GM18907 (cell line): ENCODE measurements at regions not wholly inside any gene's neighbourhood (a gene's known extent, or its start where the extent isn't known, plus 50 kb on each side); places are given as distances from the start of the nearest gene placed in this dataset.

Experiments
- ATAC-seq: cut with Tn5 transposase; IDR thresholded peaks from one replicate; pipeline ENCODE4 v1.9.1; 2021; ENCODE audit warnings: mild to moderate bottlenecking, moderate library complexity; ENCODE audit not compliant: unreplicated experiment

DNA sequence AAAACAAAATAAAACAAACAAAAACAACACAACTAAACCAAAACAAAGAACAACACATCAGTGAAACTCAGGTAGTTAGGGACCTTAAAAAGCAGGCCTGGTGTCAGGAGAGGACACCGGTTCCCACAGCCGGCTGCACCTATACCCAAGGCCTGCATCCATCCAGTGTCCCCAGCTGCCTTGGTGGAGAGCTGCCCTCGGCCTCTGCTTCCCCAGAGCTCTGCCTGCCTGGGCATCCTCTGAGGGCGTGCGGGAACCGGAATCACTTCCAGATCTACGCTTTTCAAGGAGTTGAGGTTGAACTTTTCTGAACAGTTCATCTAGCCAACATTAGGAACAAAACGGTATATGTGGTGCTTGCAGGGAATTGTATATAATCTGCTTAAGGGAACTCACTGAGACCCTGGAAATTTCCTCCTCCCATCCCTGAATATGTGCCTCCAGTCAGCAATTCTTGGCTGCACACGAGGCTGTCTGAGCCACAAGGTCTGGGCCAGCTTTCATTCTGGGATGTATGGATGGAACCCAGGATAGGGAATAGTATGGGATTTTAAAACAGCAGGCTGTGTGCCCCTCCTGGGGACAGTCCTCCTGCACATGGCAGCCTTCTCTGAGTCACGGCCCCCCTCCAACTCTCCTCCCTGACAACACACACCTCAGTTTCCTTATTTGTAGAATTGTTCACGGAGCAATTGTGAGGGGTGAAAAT is 319.0 kb upstream of the RTL1 start:
- ATAC-seq, result no peak

GRCh38 chr14:101223127-101223526 is 319.6 kb upstream of the RTL1 start:
- no peak for ATAC-seq

GRCh38 chr14:101223561-101224162 is 320.1 kb upstream of the RTL1 start:
- ATAC-seq, result no peak

DNA sequence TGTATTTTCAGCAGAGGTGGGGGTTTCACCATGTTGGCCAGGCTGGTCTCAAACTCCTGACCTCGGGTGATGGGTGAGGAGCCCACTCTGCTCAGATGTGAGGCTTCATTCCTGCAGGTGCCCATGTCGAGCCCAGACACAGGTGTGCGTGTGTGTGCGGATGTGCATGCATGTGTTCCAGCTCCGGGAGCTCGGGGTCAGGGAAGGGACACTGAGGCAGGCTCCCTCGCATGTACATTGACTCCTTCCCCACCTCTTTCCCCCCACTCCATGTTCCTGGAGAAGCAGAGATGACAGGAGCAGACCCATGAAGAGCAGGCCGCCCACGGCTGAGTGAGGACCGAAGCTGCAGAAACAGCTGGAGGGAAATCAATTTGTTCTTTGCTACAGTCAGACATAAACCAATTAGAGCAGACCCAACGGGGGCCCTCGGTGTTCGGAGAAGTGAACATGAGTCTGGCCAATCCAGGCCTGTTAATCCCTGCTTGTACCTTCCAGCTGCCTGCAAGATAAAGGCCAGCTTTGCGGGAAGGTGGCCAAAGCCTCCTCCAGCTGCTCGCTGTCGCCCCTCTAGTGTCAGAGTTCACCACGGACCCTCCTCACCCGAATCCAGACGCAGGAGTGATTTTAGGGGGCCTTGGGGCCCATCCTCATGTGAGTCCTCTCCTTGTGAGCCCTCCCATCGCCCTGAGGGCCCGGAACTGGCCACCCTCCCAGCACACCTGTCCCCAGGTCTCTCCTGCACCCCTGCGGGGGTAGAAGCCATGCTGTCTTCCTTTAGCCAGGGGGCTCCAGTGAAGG is 321.0 kb upstream of the RTL1 start:
- no peak for ATAC-seq

DNA sequence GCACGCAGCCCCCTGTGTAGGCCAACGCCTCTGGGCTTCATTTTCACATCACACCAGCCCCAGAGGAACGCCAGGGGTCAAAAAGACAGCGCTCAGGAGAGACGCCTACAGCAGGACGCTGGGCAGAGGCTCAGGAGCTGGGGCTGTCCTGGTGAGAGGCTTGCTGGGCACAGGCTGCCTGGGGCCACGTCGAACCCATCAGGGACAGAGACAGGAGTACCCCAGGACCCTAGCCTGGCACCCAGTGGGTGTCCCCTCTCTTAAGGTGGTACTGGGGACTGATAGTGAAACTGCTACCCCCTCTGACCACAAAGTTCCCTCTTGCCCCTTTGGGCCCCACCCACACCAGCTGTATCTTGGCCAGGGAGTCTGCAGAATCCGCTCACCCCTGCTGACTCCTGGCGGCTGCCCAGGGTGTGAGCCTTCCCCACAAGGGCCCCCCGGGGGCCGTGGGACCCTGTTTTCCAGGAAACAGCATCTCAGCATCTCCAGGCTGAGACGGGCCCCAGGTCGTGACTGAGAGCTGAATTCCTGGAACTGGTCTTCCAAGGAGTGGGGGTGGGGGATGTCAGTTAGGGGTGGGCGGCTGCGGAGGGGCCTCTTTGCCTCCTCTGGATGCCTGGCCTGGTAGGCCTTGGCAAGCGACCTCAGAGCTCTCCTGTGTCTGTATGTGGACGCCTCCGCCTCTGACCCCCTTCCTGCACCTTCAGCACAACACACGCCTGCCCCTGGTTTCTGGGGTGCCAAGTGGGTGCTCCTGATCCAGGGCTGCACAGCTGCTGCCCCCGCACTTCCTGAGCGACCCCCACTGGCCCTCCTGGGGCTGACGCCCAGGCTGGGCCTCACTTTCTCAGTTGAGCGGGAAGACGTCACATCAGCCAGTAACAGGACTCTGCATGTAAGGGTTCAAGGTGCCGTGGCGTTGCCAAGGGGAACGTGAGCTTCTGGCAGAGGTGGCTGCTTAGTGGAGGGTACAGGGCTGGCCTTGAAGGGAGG is 321.9 kb upstream of the RTL1 start:
- ATAC-seq, result no peak

GRCh38 chr14:101226265-101226602 is 322.7 kb upstream of the RTL1 start:
- ATAC-seq, result no peak

GRCh38 chr14:101226603-101227425 is 323.3 kb upstream of the RTL1 start:
- ATAC-seq, result no peak

- no peak for ATAC-seq
Measured at GRCh38 chr14:101227611-101228594, 324.4 kb upstream of the RTL1 start.

DNA sequence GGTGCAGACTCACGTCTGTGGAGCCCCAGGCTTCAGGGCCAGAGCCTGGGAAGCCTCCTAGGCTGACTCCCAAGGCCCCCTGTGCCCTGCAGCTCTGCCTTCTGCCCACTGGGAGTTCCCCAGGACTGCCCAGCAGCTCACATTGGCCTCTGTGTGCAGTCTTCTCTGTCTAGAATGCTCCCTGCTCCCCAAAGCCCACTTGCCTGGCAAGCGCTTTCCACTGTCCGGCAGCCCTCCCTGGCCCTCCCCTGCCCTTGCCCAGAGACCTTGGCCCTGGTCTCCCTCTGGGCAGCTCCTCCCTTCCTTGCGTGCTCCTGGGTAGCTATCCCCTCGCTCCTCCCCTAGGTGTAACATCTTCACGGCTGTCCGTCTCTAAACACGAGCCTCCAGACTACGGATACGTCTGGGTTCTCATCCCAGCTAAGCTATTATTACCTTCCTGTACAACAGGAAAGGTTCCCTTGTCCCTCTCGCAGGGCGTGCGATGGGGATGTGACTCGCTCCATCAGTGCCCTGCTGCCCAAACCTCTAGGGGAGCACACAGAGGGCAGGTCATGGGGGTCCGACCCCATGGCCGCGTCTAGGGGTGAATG is 325.5 kb upstream of the RTL1 start:
- no peak for ATAC-seq

DNA sequence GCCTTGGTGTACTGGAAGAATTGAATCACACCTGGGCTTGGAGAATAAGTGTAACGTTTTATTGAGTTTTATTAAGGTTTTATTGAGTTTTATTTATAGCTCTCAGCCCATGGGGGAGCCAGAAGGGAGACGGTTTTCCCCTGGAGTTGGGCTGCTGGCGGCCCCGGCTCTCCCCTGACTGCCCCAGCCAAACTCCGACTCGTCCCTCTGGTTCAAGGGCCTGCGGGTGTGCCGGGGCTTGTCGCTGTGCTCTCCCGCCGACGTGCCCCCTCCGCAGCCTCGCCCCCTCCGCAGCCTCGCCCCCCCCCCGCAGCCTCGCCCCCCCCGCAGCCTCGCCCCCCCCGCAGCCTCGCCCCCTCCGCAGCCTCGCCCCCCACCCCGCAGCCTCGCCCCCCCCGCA is 326.1 kb upstream of the RTL1 start:
- ATAC-seq, result no peak

DNA sequence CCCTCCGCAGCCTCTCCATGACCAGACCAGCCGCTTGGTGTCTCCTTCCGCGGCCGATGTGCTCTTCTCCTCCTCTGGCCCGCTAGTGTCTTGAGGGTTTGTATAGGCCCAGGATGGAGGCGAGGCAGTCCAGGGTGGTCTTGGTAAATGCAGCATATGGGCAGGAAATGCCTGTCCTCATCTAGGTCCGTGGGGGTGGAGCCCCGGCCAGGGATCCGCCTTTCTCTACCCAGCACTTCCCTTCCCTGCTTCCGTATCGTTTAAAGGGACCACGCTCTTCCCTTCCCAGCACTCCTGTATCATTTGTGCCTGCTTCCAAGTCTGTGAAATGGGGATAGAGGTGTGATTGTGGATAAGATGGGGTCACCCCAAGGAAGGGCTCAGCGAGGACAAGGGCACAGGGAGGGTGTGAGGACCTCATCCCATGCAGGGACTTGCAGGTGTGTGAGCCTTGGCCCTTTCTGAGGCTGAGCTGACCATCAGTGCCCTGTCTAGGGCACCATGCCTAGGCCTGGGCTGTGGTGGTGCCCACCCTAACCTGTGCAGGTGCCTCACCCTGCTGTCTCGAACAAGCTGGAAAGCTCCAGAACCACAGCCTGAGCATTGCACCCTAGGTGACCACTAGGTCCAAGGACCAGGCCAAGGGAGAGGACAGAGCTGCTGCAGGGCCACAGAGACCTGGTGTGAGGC is 326.8 kb upstream of the RTL1 start:
- no peak for ATAC-seq

- no peak for ATAC-seq
Measured at GRCh38 chr14:101230851-101231550, 327.5 kb upstream of the RTL1 start.

- no peak for ATAC-seq
Measured at GRCh38 chr14:101231828-101232227, 328.3 kb upstream of the RTL1 start.

- no peak for ATAC-seq
Measured at GRCh38 chr14:101232340-101233020, 328.8 kb upstream of the DIO3 start.

DNA sequence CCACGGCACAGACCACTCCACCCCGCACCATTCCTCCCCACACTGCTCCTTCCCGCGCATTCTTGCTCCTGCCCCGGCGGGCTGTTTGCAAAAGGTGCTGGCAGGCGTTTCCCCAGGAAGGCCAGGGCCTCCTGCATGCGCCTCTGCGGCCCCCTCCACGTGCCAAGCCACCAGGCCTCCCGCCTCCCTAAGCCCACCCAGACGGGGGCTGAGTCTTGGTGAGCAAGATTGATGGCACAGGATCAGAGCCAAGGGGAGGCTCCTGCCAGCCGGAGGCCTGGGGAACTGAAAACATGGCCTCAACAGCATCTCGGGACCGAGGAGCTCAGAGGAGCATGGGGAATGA is 328.3 kb upstream of the DIO3 start:
- ATAC-seq, result no peak

DNA sequence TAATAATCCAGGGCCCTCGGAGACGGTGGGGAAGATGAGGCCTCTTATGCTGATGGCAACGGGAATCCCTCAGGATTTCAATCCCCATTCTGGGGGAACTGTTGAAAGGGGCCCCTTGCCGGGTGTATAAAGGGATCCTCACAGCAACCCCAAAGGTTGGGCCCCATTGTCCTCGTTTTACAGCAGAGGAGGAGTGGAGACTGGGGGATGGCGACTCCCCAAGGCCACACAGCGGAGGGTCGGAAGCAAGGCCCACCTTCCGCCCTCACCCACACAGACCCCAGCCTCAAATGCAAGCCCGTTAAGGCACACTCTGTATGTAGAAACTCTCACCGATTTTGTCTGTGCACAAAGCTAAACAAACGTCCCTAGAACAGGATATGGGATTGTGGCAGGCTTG is 327.9 kb upstream of the DIO3 start:
- ATAC-seq, result no peak

GRCh38 chr14:101233808-101234207 is 327.5 kb upstream of the DIO3 start:
- ATAC-seq, result no peak
